H54 (cell line): ENCODE measurements at regions not wholly inside any gene's neighbourhood (a gene's known extent, or its start where the extent isn't known, plus 50 kb on each side); places are given as distances from the start of the nearest gene placed in this dataset.

Experiments
- DNase-seq: peaks from one replicate; pipeline ENCODE4 v3.0.0; 2011; ENCODE audit warnings: low spot score, mixed read lengths; ENCODE audit not compliant: insufficient read length
- FAIRE-seq: peaks from 3 replicates; lab custom pipeline; 2011; peaks lifted over from hg19 to GRCh38; lab: Jason Lieb, UNC
- POLR2A ChIP-seq: IDR thresholded peaks from 2 replicates; pipeline ENCODE4 v1.6.1; 2011; ENCODE audit warnings: low read depth, mild to moderate bottlenecking, low read length

GRCh38 chr16:35308674-35309073 lies 1849.3 kb downstream of the TP53TG3F start:
- DNase-seq = no peak
- no peak for TF ChIP-seq POLR2A
- no peak for FAIRE-seq

GRCh38 chr16:35310999-35311398 lies 1851.6 kb downstream of the TP53TG3F start:
- FAIRE-seq (no peak), DNase-seq (no peak)
- TF ChIP-seq POLR2A = no peak

GRCh38 chr16:35311475-35311874 lies 1852.1 kb downstream of the TP53TG3F start:
- no peak for TF ChIP-seq POLR2A
- DNase-seq = no peak
- FAIRE-seq = no peak

- no peak for FAIRE-seq
- no peak for TF ChIP-seq POLR2A
These were observed 1854.9 kb downstream of the TP53TG3F start for GRCh38 chr16:35314298-35314697.

GRCh38 chr16:35319536-35320192 lies 1860.3 kb downstream of the TP53TG3F start:
- TF ChIP-seq POLR2A = no peak
- no peak for DNase-seq
- no peak for FAIRE-seq

More at GRCh38 chr16:35314298-35314697, 1854.9 kb downstream of the TP53TG3F start:
- DNase-seq = no peak

GRCh38 chr16:35325936-35326335 lies 1866.5 kb downstream of the TP53TG3F start:
- FAIRE-seq (no peak), DNase-seq (no peak)

GRCh38 chr16:35339337-35339736 lies 1879.9 kb downstream of the TP53TG3F start:
- DNase-seq (no peak), FAIRE-seq (no peak)
- TF ChIP-seq POLR2A = no peak

More at GRCh38 chr16:35325936-35326335, 1866.5 kb downstream of the TP53TG3F start:
- no peak for TF ChIP-seq POLR2A

GRCh38 chr16:35342012-35342411 lies 1882.6 kb downstream of the TP53TG3F start:
- FAIRE-seq (no peak), DNase-seq (no peak)
- TF ChIP-seq POLR2A = no peak

GRCh38 chr16:35344012-35344762 lies 1884.8 kb downstream of the TP53TG3F start:
- no peak for DNase-seq
- TF ChIP-seq POLR2A = no peak
- no peak for FAIRE-seq

GRCh38 chr16:35352431-35352830 lies 1893.0 kb downstream of the TP53TG3F start:
- FAIRE-seq (no peak), DNase-seq (no peak)
- TF ChIP-seq POLR2A = no peak

- FAIRE-seq = no peak
- TF ChIP-seq POLR2A = no peak
- no peak for DNase-seq
These were observed 1904.1 kb downstream of the TP53TG3F start for GRCh38 chr16:35363510-35363909.

GRCh38 chr16:35364263-35364662 lies 1904.9 kb downstream of the TP53TG3F start:
- DNase-seq (no peak), FAIRE-seq (no peak)
- TF ChIP-seq POLR2A = no peak

- DNase-seq (no peak), FAIRE-seq (no peak)
- no peak for TF ChIP-seq POLR2A
These were observed 1906.3 kb downstream of the TP53TG3F start for GRCh38 chr16:35365675-35366074.

GRCh38 chr16:35370617-35371016 lies 1911.2 kb downstream of the TP53TG3F start:
- TF ChIP-seq POLR2A = no peak
- FAIRE-seq = no peak
- DNase-seq = no peak

GRCh38 chr16:35377142-35377541 lies 1917.7 kb downstream of the TP53TG3F start:
- TF ChIP-seq POLR2A = no peak
- no peak for FAIRE-seq
- DNase-seq = no peak

GRCh38 chr16:35386619-35387018 lies 1927.2 kb downstream of the TP53TG3F start:
- no peak for FAIRE-seq
- no peak for TF ChIP-seq POLR2A
- no peak for DNase-seq
